SK-N-SH (cell line): ENCODE measurements at regions not wholly inside any gene's neighbourhood (a gene's known extent, or its start where the extent isn't known, plus 50 kb on each side); places are given as distances from the start of the nearest gene placed in this dataset.

Experiments used
- CTCF ChIA-PET: fragments of 300-600, 350-600 bp; formaldehyde crosslinking; extraction: SDS; loops from one replicate; lab custom pipeline; 2021; lab: Yijun Ruan, JAX
- POLR2A ChIA-PET: fragments of 350-600 bp; sonication (Branson Sonifier 250); formaldehyde crosslinking; extraction: SDS; loops from one replicate; lab custom pipeline; 2020; ENCODE audit warnings: antibody characterized with exemption, inconsistent platforms; lab: Yijun Ruan, JAX
- DNase-seq: peaks from one replicate; pipeline ENCODE4 v3.0.0; 2012
- H2AFZ ChIP-seq: fragments of 200-600 bp; sonication (generic); 2 replicates; pipeline ENCODE4 v1.8.1; 2016; ENCODE audit warnings: antibody characterized with exemption, mild to moderate bottlenecking, low read depth
- H3F3A ChIP-seq: fragments of 200-600 bp; sonication (generic); replicated peaks from 2 replicates; pipeline ENCODE3; 2016; ENCODE audit warnings: antibody characterized with exemption, mild to moderate bottlenecking; ENCODE audit not compliant: insufficient read depth
- H3K27ac ChIP-seq, 2 experiments: fragments of 200-500 bp in 1 of 2; fragments of 200-600 bp in 1 of 2; sonication (Bioruptor generic) in 1 of 2; sonication (generic), shearing (Covaris generic) in 1 of 2; 2 replicates each; pipeline versions ENCODE4 v1.5.1 to v1.6.1; 2014 to 2016; ENCODE audit warnings: low read depth in 2 of 2, inconsistent platforms in 1 of 2, low read length in 1 of 2, mild to moderate bottlenecking in 1 of 2, mixed read lengths in 1 of 2
- H3K27me3 ChIP-seq: fragments of 200-600 bp; sonication (generic), shearing (Covaris generic); 2 replicates; pipeline ENCODE4 v1.6.1; 2016; ENCODE audit warnings: mixed run types; ENCODE audit not compliant: insufficient read depth
- H3K36me3 ChIP-seq, 2 experiments: fragments of 200-500 bp in 1 of 2; fragments of 200-600 bp in 1 of 2; sonication (Bioruptor generic) in 1 of 2; sonication (generic) in 1 of 2; replicated peaks in 1 of 2; 2 replicates each; pipeline versions ENCODE3 to v1.5.1; 2014 to 2016; ENCODE audit warnings: low read length in 1 of 2, mild to moderate bottlenecking in 1 of 2; ENCODE audit not compliant: insufficient read depth in 2 of 2, control insufficient read depth in 1 of 2
- H3K4me1 ChIP-seq, 2 experiments: fragments of 200-500 bp in 1 of 2; fragments of 200-600 bp in 1 of 2; sonication (Bioruptor generic) in 1 of 2; sonication (generic), shearing (Covaris generic) in 1 of 2; 2 replicates each; pipeline versions ENCODE4 v1.5.1 to v1.6.1; 2014 to 2016; ENCODE audit warnings: low read depth in 1 of 2, low read length in 1 of 2, mixed run types in 1 of 2; ENCODE audit not compliant: insufficient read depth in 2 of 2, control insufficient read depth in 1 of 2
- H3K4me2 ChIP-seq: fragments of 200-600 bp; sonication (generic), shearing (Covaris generic); 2 replicates; pipeline ENCODE4 v1.6.1; 2017; ENCODE audit warnings: mixed run types
- H3K4me3 ChIP-seq, 2 experiments: fragments of 200-500 bp in 1 of 2; fragments of 200-600 bp in 1 of 2; sonication (Bioruptor generic) in 1 of 2; sonication (generic), shearing (Covaris generic) in 1 of 2; 2 replicates each; pipeline versions ENCODE4 v1.5.1 to v1.8.1; 2014 to 2016; ENCODE audit warnings: low read depth in 2 of 2, inconsistent platforms in 1 of 2, low read length in 1 of 2, mild to moderate bottlenecking in 1 of 2, mixed read lengths in 1 of 2, moderate library complexity in 1 of 2
- H3K79me2 ChIP-seq: fragments of 200-600 bp; sonication (generic); 2 replicates; pipeline ENCODE4 v1.8.1; 2017; ENCODE audit warnings: mild to moderate bottlenecking; ENCODE audit not compliant: insufficient read depth
- H3K9ac ChIP-seq: fragments of 200-600 bp; sonication (generic); 2 replicates; pipeline ENCODE4 v1.6.1; 2017; ENCODE audit warnings: mixed run types
- H3K9me2 ChIP-seq: fragments of 200-600 bp; sonication (generic); 2 replicates; pipeline ENCODE4 v1.6.1; 2017; ENCODE audit warnings: mixed run types
- H3K9me3 ChIP-seq: fragments of 200-600 bp; sonication (generic); 2 replicates; pipeline ENCODE4 v1.6.1; 2017; ENCODE audit warnings: mixed run types, mild to moderate bottlenecking, moderate library complexity
- H4K20me1 ChIP-seq: fragments of 200-600 bp; sonication (generic); 2 replicates; pipeline ENCODE4 v1.6.1; 2017; ENCODE audit warnings: mild to moderate bottlenecking, mixed run types; ENCODE audit not compliant: insufficient read depth
- ELF1 ChIP-seq: IDR thresholded peaks from 2 replicates; pipeline ENCODE4 v1.4.0; 2012
- FOXM1 ChIP-seq: IDR thresholded peaks from 2 replicates; pipeline ENCODE4 v1.4.0; 2012; ENCODE audit warnings: low read depth, mild to moderate bottlenecking
- NRF1 ChIP-seq: IDR thresholded peaks from 2 replicates; pipeline ENCODE4 v1.6.1; 2012; ENCODE audit warnings: low read depth, mild to moderate bottlenecking, low read length
- RAD21 ChIP-seq: IDR thresholded peaks from 2 replicates; pipeline ENCODE4 v1.6.1; 2012; ENCODE audit warnings: mild to moderate bottlenecking, low read length
- RFX5 ChIP-seq: IDR thresholded peaks from 2 replicates; pipeline ENCODE4 v1.6.1; 2012; ENCODE audit warnings: mild to moderate bottlenecking, improper control_type of control experiment, low read length
- RXRA ChIP-seq: IDR thresholded peaks from 2 replicates; pipeline ENCODE4 v1.4.0; 2012; ENCODE audit warnings: low read depth, mild to moderate bottlenecking, borderline replicate concordance
- SIN3A ChIP-seq: IDR thresholded peaks from 2 replicates; pipeline ENCODE4 v1.6.1; 2012; ENCODE audit warnings: low read depth, mild to moderate bottlenecking, low read length, moderate library complexity, borderline replicate concordance
- SMC3 ChIP-seq: IDR thresholded peaks from 2 replicates; pipeline ENCODE4 v1.6.1; 2012; ENCODE audit warnings: low read depth, low read length, improper control_type of control experiment
- TCF12 ChIP-seq: IDR thresholded peaks from 2 replicates; pipeline ENCODE4 v1.4.0; 2012
- TEAD4 ChIP-seq: IDR thresholded peaks from 2 replicates; pipeline ENCODE4 v1.4.0; 2012; ENCODE audit warnings: mild to moderate bottlenecking, borderline replicate concordance; ENCODE audit not compliant: insufficient read depth
- YY1 ChIP-seq: IDR thresholded peaks from 2 replicates; pipeline ENCODE4 v1.4.0; 2012; ENCODE audit warnings: low read depth, mild to moderate bottlenecking
- WGBS: methylation state at CpG from one replicate; pipeline ENCODE4 v1.1.6; 2017; ENCODE audit warnings: low lambda C conversion rate; 5-methylcytosine and 5-hydroxymethylcytosine counted together
- TF ChIP-seq, protein P1 (sequence below): fragments of 200-600 bp; sonication (generic); IDR thresholded peaks from 2 replicates; pipeline ENCODE4 v1.6.1; 2017; ENCODE audit warnings: antibody characterized with exemption, mild to moderate bottlenecking, moderate library complexity
- TF ChIP-seq, protein P2 (sequence below): fragments of 150-350 bp; IDR thresholded peaks from 2 replicates; pipeline ENCODE4 v1.6.1; 2016; ENCODE audit warnings: mild to moderate bottlenecking, low read depth, low read length
- TF ChIP-seq, protein P3 (sequence below): IDR thresholded peaks from 2 replicates; pipeline ENCODE4 v1.4.0; 2012; ENCODE audit warnings: low read depth, borderline replicate concordance
- TF ChIP-seq, protein P4 (sequence below): IDR thresholded peaks from 2 replicates; pipeline ENCODE4 v1.4.0; 2012; ENCODE audit warnings: low read depth, borderline replicate concordance
- TF ChIP-seq, protein P5 (sequence below): IDR thresholded peaks from 2 replicates; pipeline ENCODE4 v1.4.0; 2012; ENCODE audit warnings: low read depth

DNA sequence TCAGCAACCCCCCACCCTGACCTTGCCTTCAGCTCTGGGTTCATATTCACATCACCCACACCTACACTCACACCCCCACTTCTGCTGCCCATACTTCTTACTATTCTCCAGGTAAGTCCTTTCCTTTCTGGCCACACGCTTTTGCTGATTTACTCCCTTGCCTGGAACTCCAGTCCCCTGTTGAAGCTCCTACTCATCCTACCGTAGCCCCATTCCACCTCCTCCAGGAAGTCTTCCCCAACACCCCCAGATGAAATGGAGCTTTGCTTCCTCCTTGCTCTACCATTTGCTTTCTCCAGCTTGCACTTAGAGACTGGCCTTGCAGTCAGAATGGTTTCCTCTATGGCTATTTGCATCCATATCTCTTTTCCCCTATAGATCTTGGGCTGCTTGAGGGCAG is 182.3 kb downstream of the MELK start:
- DNase-seq, result no peak
- H3K27me3 ChIP-seq, result peaks cover 30% of the 10 kb centered on the region
- no peaks in the 10 kb centered on the region for H3K36me3 ChIP-seq
- H2AFZ ChIP-seq, result no peak overlapping the region
- no peaks in the 10 kb centered on the region for H3K9me2 ChIP-seq
- H3K79me2 ChIP-seq, result no peaks in the 10 kb centered on the region
- ChIA-PET CTCF (interaction anchor here (1.1 to 7.4 kb wide), 3 partner anchors 10 to 123 kb away, joined by 3 to 30 read pairs (median 4); no protein-coding TSS in a partner anchor), POLR2A (no interaction called here)
- H3K4me3 ChIP-seq, result no peak overlapping the region
- H3K4me1 ChIP-seq, result no peaks in the 10 kb centered on the region
- H3K9ac ChIP-seq, result no peak overlapping the region
- WGBS, result 15% methylated on average over 2 of the region's 2 CpGs
- no peaks in the 10 kb centered on the region for H3F3A ChIP-seq
- H4K20me1 ChIP-seq, result no peaks in the 10 kb centered on the region
- H3K27ac ChIP-seq, result no peak overlapping the region
- no peaks in the 10 kb centered on the region for H3K9me3 ChIP-seq
- no peak overlapping the region for H3K4me2 ChIP-seq
- no peak for TF ChIP-seq FOXM1
- TF ChIP-seq, protein P1, sequence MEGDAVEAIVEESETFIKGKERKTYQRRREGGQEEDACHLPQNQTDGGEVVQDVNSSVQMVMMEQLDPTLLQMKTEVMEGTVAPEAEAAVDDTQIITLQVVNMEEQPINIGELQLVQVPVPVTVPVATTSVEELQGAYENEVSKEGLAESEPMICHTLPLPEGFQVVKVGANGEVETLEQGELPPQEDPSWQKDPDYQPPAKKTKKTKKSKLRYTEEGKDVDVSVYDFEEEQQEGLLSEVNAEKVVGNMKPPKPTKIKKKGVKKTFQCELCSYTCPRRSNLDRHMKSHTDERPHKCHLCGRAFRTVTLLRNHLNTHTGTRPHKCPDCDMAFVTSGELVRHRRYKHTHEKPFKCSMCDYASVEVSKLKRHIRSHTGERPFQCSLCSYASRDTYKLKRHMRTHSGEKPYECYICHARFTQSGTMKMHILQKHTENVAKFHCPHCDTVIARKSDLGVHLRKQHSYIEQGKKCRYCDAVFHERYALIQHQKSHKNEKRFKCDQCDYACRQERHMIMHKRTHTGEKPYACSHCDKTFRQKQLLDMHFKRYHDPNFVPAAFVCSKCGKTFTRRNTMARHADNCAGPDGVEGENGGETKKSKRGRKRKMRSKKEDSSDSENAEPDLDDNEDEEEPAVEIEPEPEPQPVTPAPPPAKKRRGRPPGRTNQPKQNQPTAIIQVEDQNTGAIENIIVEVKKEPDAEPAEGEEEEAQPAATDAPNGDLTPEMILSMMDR, result no peak
- no peak for TF ChIP-seq SMC3
- TF ChIP-seq, protein P2, sequence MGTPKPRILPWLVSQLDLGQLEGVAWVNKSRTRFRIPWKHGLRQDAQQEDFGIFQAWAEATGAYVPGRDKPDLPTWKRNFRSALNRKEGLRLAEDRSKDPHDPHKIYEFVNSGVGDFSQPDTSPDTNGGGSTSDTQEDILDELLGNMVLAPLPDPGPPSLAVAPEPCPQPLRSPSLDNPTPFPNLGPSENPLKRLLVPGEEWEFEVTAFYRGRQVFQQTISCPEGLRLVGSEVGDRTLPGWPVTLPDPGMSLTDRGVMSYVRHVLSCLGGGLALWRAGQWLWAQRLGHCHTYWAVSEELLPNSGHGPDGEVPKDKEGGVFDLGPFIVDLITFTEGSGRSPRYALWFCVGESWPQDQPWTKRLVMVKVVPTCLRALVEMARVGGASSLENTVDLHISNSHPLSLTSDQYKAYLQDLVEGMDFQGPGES, result no peak
- no peak for TF ChIP-seq RXRA
- no peak for TF ChIP-seq TCF12
- TF ChIP-seq ELF1, result no peak

DNA sequence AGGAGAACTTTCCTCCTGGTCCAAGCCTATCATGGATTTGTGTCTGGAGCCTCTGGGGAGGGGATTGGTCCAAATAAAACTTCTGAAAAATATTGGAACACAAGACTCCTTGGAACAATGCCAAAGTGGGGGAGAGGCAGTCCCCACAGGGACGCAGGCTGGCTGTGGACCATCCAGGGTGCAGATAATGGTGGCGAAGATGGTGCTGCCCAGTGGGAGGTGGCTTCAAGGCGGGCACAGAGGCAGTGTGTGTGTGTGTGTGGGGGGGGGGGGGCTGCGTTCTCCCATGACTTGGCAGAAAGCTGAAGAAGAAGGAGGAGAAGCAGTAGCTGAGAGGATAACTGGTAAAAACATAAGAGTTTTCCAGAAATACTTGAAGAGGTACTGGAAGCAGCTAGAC is 186.4 kb downstream of the MELK start:
- no peak overlapping the region for H3K9ac ChIP-seq
- H3F3A ChIP-seq, result no peaks in the 10 kb centered on the region
- H4K20me1 ChIP-seq, result no peaks in the 10 kb centered on the region
- 21% methylated on average over 4 of the region's 4 CpGs for WGBS
- H2AFZ ChIP-seq, result no peak overlapping the region
- no peak for DNase-seq
- H3K4me3 ChIP-seq, result no peak overlapping the region
- H3K36me3 ChIP-seq, result no peaks in the 10 kb centered on the region
- ChIA-PET CTCF (interaction anchor here (1.0 to 7.4 kb wide), 2 partner anchors 30 to 114 kb away, joined by 3 to 30 read pairs; no protein-coding TSS in a partner anchor), POLR2A (interaction anchor here (0.7 kb wide), 1 partner anchor 31 kb away, joined by 3 read pairs; no protein-coding TSS in a partner anchor)
- no peak overlapping the region for H3K4me2 ChIP-seq
- no peaks in the 10 kb centered on the region for H3K9me2 ChIP-seq
- no peaks in the 10 kb centered on the region for H3K9me3 ChIP-seq
- TF ChIP-seq, protein P2, result no peak
- TF ChIP-seq, protein P3, sequence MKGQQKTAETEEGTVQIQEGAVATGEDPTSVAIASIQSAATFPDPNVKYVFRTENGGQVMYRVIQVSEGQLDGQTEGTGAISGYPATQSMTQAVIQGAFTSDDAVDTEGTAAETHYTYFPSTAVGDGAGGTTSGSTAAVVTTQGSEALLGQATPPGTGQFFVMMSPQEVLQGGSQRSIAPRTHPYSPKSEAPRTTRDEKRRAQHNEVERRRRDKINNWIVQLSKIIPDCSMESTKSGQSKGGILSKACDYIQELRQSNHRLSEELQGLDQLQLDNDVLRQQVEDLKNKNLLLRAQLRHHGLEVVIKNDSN, result no peak
- TF ChIP-seq RFX5, result no peak
- TF ChIP-seq, protein P4, sequence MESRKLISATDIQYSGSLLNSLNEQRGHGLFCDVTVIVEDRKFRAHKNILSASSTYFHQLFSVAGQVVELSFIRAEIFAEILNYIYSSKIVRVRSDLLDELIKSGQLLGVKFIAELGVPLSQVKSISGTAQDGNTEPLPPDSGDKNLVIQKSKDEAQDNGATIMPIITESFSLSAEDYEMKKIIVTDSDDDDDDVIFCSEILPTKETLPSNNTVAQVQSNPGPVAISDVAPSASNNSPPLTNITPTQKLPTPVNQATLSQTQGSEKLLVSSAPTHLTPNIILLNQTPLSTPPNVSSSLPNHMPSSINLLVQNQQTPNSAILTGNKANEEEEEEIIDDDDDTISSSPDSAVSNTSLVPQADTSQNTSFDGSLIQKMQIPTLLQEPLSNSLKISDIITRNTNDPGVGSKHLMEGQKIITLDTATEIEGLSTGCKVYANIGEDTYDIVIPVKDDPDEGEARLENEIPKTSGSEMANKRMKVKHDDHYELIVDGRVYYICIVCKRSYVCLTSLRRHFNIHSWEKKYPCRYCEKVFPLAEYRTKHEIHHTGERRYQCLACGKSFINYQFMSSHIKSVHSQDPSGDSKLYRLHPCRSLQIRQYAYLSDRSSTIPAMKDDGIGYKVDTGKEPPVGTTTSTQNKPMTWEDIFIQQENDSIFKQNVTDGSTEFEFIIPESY, result no peak
- TF ChIP-seq, protein P1, result no peak
- no peak for TF ChIP-seq NRF1
- TF ChIP-seq RXRA, result no peak
- no peak for TF ChIP-seq ELF1
- TF ChIP-seq RAD21, result no peak
- TF ChIP-seq YY1, result no peak
- TF ChIP-seq TEAD4, result no peak
- no peak for TF ChIP-seq SMC3
- TF ChIP-seq FOXM1, result no peak
- no peak for TF ChIP-seq SIN3A
- TF ChIP-seq, protein P5, sequence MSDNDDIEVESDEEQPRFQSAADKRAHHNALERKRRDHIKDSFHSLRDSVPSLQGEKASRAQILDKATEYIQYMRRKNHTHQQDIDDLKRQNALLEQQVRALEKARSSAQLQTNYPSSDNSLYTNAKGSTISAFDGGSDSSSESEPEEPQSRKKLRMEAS, result no peak
- no peak overlapping the region for H3K27ac ChIP-seq
- H3K79me2 ChIP-seq, result no peaks in the 10 kb centered on the region
- no peaks in the 10 kb centered on the region for H3K4me1 ChIP-seq
- peaks cover 42% of the 10 kb centered on the region for H3K27me3 ChIP-seq
